PC-9 (cell line): ENCODE measurements at regions not wholly inside any gene's neighbourhood (a gene's known extent, or its start where the extent isn't known, plus 50 kb on each side); places are given as distances from the start of the nearest gene placed in this dataset.

ENCODE experiments used
- CTCF ChIP-seq: fragments of 200-600 bp; sonication (generic); conservative IDR thresholded peaks from 2 replicates; pipeline ENCODE4 v1.6.1; 2017; ENCODE audit warnings: mixed run types, antibody characterized with exemption, mild to moderate bottlenecking, moderate library complexity
- EZH2 ChIP-seq: fragments of 200-600 bp; sonication (generic); IDR thresholded peaks from 2 replicates; pipeline ENCODE4 v1.8.0; 2017; ENCODE audit warnings: antibody characterized with exemption, low read depth

- TF ChIP-seq CTCF (peak; percentile 69), EZH2 (no peak)
Measured at GRCh38 chr17:33520426-33521330, 227.6 kb upstream of the ASIC2 start.
